ENCODE measurements at regions not wholly inside any gene's neighbourhood (a gene's known extent, or its start where the extent isn't known, plus 50 kb on each side); places are given as distances from the start of the nearest gene placed in this dataset.
"Not testable (repeated sequence)": the region's sequence is repeated elsewhere in the genome, so short reads cannot be mapped to it uniquely, and the experiment has no call there.

DNA sequence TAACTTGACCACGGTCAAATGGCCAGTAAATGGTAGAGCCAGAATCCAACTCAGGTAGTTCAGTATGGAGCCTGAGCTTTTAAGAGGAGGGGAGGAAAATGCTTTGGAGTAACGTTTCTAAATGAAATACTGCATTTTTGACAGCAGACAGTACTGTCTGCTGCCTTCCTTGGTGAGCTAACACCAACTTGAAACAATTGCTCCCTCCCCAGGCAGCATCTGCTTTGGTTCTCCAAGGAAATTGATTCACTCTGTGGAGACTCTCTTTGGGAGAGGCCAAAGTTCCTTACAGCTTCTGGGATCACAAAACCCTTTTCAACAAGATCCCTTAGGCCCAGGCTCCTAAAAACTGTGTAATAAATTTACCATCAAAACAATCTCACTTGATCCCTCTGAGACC, 75.2 kb upstream of the SSBP2 start:
- DNase-seq (ENCODE audit: low read depth) = no peak

DNA sequence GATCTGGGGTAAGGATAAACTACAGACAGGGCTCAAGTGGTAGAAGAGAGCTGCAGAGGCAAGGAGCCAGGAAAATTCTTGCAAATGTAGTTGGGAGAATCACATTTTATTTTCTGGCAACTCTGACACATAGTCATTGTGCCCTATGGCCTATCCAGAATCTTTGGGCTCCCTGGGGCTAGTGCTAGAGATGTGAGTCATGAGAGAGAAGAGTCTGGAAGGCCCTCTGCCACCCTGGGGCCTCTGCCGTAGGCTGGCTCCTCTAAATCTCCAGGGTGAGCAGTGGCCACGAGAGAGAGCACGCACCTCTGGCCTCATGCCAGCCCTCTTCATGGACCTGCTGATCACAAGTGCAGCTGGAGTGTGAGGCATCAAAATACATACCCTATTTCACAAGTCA, 74.3 kb upstream of the SSBP2 start:
- DNase-seq (ENCODE audit: low read depth) = peak; percentile 60

DNA sequence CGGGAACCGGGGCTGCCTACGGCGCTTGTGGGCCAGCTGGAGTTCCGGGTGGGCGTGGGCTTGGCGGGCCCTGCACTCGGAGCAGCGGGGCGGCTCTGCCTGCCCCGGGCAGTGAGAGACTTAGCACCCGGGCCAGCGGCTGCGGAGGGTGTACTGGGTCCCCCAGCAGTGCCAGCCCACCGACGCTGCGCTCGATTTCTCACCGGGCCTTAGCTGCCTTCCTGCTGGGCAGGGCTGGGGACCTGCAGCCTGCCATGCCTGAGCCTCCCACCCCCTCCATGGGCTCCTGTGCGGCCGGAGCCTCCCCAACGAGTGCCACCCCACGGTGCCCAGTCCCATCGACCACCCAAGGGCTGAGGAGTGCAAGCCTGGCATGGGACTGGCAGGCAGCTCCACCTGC, 72.8 kb upstream of the SSBP2 start:
- DNase-seq (ENCODE audit: low read depth) = not testable (repeated sequence)

DNA sequence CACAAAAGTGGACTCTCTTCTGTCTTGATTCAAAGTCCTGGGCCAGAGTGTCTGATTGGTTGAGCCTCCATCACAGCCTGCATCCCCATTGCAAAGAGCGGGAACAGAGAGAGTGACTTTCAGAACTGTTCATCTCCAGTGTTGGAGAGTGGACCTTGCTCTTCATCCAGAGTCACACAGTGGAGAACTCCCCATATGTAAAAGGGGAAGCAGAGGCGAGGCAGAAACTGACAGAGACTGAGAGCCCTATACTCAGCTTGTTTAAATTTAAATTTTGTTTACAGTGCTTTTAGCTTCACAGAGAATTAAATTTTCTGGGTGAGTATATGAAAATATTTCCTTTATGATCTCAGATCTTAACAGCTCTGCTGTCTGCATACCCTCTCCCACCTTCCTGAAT, 70.0 kb upstream of the SSBP2 start:
- no peak for DNase-seq (ENCODE audit: low read depth)

DNA sequence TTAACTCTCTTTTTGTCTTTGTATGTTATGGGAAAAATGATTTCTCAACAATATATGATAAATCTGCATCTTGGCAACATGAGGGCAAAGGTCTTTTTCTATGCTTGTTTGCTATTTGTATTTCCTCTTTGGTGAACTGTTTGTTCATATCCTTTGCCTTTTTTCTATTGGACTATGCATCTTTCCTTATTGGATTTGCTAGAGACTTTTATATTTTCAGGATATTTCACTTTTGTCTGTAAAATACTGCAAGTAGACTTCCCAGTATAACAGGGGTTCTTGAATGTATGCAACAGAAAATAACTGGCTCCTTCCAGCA, 69.4 kb upstream of the SSBP2 start:
- DNase-seq (ENCODE audit: low read depth) = no peak

DNA sequence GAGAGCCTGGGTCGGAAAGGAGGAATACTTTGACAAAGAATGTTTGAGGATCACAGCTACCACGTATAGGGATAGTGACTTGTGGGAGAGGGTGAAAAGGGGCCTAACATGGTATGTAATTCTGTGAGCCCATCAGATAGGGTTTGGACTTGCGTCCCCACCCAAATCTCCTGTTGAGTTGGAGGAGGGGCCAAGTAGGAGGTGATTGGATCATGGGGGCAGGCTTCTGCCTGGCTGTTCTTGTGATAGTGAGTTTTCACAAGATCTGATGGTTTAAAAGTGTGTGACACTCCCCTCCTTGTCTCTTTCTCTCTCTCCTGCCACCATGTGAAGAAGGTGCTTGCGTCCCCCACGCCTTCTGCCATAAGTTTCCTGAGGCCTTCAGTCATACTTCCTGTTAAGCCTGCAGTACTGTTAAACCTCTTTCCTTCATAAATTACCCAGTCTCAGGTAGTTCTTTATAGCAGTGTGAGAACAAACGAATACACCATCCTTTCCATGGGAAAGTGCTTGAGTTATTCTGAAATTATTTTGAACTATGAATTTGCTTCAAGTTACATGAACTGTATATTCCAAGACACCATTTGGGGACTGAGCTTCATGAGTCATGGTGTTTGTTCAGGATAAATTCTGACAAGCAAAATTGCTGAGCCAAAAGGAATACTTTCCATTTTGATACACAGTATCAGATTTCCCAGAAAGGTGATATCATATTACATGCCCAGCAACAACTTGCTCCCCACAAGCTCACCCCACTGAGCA, 68.8 kb upstream of the SSBP2 start:
- no peak for DNase-seq (ENCODE audit: low read depth)

DNA sequence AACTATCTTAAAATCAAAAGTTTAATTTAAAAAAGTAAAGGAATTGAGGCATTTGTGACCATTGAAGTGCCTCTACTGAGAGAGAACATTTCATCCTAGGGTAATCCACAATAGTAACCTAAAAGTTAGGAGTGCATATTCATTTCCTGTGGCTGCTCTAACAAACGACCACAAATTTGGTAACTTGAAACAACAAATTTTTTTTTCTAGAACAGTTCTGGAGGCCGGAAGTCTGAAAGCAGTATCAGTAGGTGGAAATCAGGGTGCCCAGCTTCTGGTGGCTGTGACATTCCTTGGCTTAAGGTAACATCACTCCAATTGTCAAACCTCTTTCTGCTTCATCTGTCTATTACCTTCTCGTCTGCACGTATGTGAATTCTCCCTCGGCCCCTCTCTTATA, 67.1 kb upstream of the SSBP2 start:
- DNase-seq (ENCODE audit: low read depth) = no peak

DNA sequence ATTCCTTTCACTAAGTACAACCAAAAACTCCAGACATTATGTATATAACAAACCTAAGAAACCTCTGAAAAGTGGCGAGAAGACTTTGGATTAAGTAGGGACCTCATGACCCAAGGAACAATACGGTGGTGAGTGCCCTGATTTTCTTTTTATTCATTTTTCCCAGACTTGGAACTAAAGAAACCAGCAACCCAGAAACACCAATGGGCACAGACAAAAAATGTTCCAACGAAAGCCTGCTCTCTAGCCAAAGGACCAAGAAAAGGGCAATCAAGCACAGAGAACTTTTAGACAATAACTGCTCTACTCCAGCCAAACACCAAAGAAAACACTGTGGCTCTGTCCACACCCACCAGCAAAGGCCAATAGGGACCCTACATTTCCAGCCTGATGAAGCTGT, 66.2 kb upstream of the SSBP2 start:
- DNase-seq (ENCODE audit: low read depth) = no peak

DNA sequence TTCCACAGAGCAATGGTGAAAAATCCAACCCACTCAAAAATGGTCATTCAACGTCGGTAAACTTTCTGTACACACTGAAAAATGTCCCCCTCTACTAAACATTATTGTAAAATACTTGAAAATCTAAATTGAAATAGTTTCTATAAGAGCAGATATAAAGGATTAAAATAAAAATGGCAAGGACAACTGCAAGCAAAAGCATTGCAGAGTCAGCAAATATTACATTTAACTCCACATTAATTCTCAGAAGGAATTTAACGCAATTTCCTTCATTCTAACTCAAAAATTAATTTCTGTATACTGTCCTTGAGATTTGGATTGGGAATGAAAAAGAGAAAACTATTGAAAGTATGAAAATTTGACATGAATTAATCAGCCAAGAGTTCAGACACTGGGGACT, 64.4 kb upstream of the SSBP2 start:
- DNase-seq (ENCODE audit: low read depth) = no peak

DNA sequence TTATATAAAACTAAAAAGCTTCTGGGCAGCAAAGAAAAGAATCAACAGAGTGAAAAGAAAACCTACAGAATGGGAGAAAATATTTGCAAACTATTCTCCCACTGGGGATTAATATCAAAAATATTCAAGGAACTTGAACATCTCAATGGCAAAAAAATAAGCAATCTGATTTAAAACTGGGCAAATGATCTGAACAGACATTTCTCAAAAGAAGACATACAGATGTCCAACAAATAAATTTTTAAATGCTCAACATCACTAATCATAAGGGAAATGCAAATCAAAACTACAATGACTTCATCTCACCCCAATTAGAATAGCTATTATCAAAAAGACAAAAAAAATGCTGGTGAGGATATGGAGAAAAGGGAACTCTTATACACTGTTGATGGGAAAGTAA, 57.2 kb upstream of the SSBP2 start:
- DNase-seq (ENCODE audit: low read depth) = no peak

DNA sequence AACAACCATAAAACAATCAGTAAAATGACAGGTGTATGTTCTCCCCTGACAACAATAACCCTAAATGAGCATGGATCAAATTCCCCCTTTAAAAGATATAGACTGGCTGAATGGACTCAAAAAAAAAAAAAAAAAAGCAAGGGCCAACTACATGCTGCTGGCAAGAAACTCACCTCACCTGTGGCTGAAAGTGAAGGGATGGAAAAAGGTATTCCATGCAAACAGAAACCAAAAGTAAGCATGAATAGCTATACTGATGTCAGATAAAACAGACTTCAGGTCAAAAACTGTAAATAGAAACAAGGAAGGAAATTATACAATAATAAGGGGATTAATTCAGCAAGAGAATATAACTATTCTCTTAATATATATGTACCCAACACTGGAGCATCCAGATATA, 54.2 kb upstream of the SSBP2 start:
- no peak for DNase-seq (ENCODE audit: low read depth)

DNA sequence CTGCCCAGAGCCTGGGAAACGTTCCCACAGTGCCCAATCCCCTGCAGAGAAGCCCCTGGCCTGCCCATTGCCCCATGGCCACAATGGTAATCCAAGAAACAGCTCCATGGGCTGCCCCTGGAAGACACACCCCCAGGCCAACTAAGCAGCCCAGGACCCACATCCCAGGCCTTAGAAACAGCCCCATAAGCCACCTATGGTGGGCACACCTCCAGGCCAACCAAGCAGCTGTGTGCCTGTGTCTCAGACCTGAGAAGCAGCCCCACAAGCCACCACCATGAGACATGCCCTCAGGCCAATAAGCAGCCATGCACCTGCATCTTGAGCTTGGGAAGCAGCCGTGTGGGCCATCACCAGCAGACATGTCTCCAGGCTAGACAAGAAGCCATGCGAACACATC, 52.9 kb upstream of the SSBP2 start:
- DNase-seq (ENCODE audit: low read depth) = no peak

DNA sequence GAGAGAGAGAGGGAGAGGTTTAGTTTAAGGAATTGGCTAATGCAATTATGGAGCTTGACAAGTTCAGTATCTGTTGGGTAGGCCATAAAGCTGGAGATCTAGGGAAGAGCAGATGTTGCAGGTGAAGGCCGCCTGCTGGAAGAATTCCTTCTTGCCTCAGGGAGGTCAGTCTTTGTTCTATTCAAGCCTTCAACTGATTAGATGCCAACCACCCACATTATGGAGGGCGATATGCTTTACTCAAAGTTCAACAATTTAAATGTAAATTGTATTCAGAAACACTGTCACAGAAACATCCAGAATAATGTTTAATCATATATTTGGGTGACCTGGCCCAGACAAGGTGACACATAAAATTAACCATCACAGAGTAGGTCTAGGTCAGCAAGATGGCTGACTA, 51.7 kb upstream of the SSBP2 start:
- DNase-seq (ENCODE audit: low read depth) = no peak

DNA sequence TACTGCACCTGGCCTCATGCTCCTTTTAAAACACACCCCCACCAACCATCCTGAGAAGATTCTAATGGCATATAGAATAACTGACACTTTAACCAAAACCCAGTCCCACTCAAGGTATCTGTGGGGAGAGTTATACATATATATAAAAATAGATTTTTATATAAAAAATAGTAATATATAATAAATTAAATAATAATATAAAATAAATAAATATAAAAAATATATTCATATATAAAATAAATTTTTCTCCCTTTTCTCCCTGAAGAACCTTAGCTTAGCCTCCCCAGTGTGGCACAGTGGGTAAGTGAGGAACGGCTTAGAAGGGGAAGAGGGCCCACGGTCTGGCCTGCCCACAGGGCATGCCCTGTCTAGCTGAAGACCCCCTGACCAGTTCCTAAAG, 51.1 kb upstream of the SSBP2 start:
- DNase-seq (ENCODE audit: low read depth) = no peak

DNA sequence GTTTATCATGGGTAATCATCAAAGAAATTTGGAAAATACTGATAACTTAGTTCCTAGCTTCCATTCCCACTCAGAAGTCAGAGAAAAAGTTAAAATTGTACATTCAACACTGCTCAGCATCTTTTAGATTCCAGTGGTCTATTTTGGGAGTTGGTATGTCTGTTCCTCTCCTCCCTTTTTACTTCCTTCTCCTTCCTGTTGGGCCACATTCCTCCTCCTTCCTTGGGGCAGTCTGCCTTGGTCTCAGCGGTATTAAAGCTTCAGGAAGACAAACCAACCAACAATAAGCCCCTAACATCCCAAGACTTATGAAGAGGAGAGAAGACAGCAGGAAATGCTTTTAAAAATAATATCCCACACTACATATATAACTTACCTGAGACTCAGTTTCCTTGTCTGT, 49.9 kb upstream of the SSBP2 start:
- DNase-seq (ENCODE audit: low read depth) = no peak

All from Daoy (cell line).